ENCODE measurements at regions not wholly inside any gene's neighbourhood (a gene's known extent, or its start where the extent isn't known, plus 50 kb on each side); places are given as distances from the start of the nearest gene placed in this dataset.

GRCh38 chr12:91685917-91686316, 459.7 kb downstream of the BTG1 start:
- TF ChIP-seq CTCF (IDR thresholded peaks at IDR 0.05; ENCODE audit: insufficient read depth, low read length), result no peak
- TF ChIP-seq POLR2AphosphoS5 (IDR thresholded peaks at IDR 0.05; ENCODE audit: low read depth), result no peak
- no peak for TF ChIP-seq GABPA (IDR thresholded peaks at IDR 0.05; ENCODE audit: low read depth)
- no peak for TF ChIP-seq SPI1 (IDR thresholded peaks at IDR 0.05; ENCODE audit: borderline replicate concordance, low read depth)
